T-cell (primary cell): ENCODE measurements at regions not wholly inside any gene's neighbourhood (a gene's known extent, or its start where the extent isn't known, plus 50 kb on each side); places are given as distances from the start of the nearest gene placed in this dataset.

ENCODE experiments used
- ATAC-seq, 4 experiments: fragments of 200-7000 bp in 3 of 4; fragments of 150-1000 bp in 1 of 4; cut with Tn5 transposase; replicated peaks in 1 of 4; 1 replicate in 3 of 4; 2 replicates in 1 of 4; pipeline ENCODE4 v1.10.0; 2021; ENCODE audit warnings: moderate library complexity in 3 of 4, mild to moderate bottlenecking in 2 of 4, moderate number of reproducible peaks in 1 of 4
- CTCF ChIA-PET, 2 donors: fragments of 300-600 bp; sonication (Branson Sonifier 250); formaldehyde crosslinking; loops; one replicate each; lab custom pipeline; 2022; ENCODE audit warnings: antibody characterized with exemption in 2 of 2; lab: Charles Lee
- POLR2A ChIA-PET, 2 donors: fragments of 300-600 bp; sonication (Branson Sonifier 250); formaldehyde crosslinking; loops; one replicate each; lab custom pipeline; 2022; ENCODE audit warnings: antibody characterized with exemption in 2 of 2; lab: Charles Lee
- DNase-seq, 35 experiments: peaks; one replicate each; pipeline versions ENCODE4 v3.0.0 to v3.0.0-alpha.2; 2013 to 2023
- H3K27ac ChIP-seq: one replicate; pipeline ENCODE4 v1.5.1; 2013; ENCODE audit warnings: low read length
- H3K27me3 ChIP-seq, 2 experiments: replicated peaks in 1 of 2; 1 replicate in 1 of 2; 2 replicates in 1 of 2; pipeline versions ENCODE4 v1.6.1 to v1.7.0; 2013; ENCODE audit warnings: low read length in 1 of 2, mixed read lengths in 1 of 2; ENCODE audit not compliant: control insufficient read depth in 2 of 2, insufficient read depth in 2 of 2; ENCODE audit errors: extremely low read depth in 1 of 2
- H3K36me3 ChIP-seq, 2 donors: 1 replicate in 1 of 2; 2 replicates in 1 of 2; pipeline versions ENCODE4 v1.6.1 to v1.7.0; 2013; ENCODE audit warnings: low read length in 1 of 2; ENCODE audit not compliant: control insufficient read depth in 2 of 2, insufficient read depth in 1 of 2; ENCODE audit errors: extremely low read depth in 1 of 2
- H3K4me1 ChIP-seq, 2 experiments: 1 replicate in 1 of 2; 2 replicates in 1 of 2; pipeline versions ENCODE4 v1.6.1 to v1.7.0; 2013; ENCODE audit warnings: low read length in 2 of 2, mixed read lengths in 1 of 2; ENCODE audit not compliant: insufficient read depth in 2 of 2, control insufficient read depth in 1 of 2; ENCODE audit errors: extremely low read depth in 1 of 2
- H3K4me3 ChIP-seq, 2 donors: 1 replicate in 1 of 2; 2 replicates in 1 of 2; pipeline versions ENCODE4 v1.5.1 to v1.7.0; 2013; ENCODE audit warnings: mild to moderate bottlenecking in 2 of 2, low read length in 1 of 2, moderate library complexity in 1 of 2; ENCODE audit not compliant: control insufficient read depth in 1 of 2; ENCODE audit errors: extremely low read depth in 1 of 2
- H3K9me3 ChIP-seq: 2 replicates; pipeline ENCODE4 v1.7.0; 2013
- H3K27ac Mint-ChIP-seq, 2 donors: one replicate each; pipeline ENCODE4 v1.8.0; 2020 to 2021; ENCODE audit warnings: mild to moderate bottlenecking in 2 of 2, mixed read lengths in 2 of 2
- H3K27me3 Mint-ChIP-seq, 2 donors: one replicate each; pipeline ENCODE4 v1.8.0; 2021 to 2022; ENCODE audit warnings: mixed read lengths in 2 of 2
- H3K36me3 Mint-ChIP-seq: one replicate; pipeline ENCODE4 v1.8.0; 2021; ENCODE audit warnings: mixed read lengths
- H3K4me1 Mint-ChIP-seq, 3 donors: one replicate each; pipeline ENCODE4 v1.8.0; 2020 to 2022; ENCODE audit warnings: mixed read lengths in 3 of 3, mild to moderate bottlenecking in 1 of 3
- H3K4me3 Mint-ChIP-seq, 3 donors: one replicate each; pipeline ENCODE4 v1.8.0; 2020 to 2022; ENCODE audit warnings: mild to moderate bottlenecking in 3 of 3, mixed read lengths in 3 of 3, moderate library complexity in 3 of 3
- H3K9me3 Mint-ChIP-seq, 3 donors: one replicate each; pipeline ENCODE4 v1.8.0; 2020 to 2022; ENCODE audit warnings: mixed read lengths in 3 of 3
- WGBS: methylation state at CpG from one replicate; pipeline ENCODE4 v1.1.5; 2013; ENCODE audit warnings: missing lambda C conversion rate; ENCODE audit not compliant: insufficient coverage; 5-methylcytosine and 5-hydroxymethylcytosine counted together

DNA sequence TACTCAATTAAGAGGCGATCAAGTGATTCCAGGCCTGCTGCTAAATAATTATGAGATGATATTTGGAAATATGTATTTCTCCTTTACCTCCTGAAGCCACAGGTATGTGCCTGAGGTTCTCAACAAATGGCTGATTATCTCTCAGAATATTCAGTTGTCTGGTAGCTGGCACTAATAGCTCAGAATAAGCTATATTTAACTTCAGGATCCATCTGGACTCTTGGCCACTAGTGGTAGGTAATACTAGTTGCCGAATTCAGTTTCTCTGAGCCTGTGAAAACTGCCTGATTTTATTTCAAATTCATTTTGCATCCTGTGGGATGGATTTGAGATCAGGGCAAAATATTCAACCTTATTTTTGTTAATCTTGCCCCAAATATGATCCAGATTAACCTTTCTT lies 499.0 kb downstream of the DIPK2A start:
- no peaks in the 10 kb centered on the region for H3K9me3 ChIP-seq
- Mint-ChIP-seq H3K4me3 (no peak overlapping the region), H3K36me3 (no peaks in the 10 kb centered on the region), H3K27me3 (no peaks in the 10 kb centered on the region), H3K9me3 (no peaks in the 10 kb centered on the region), H3K27ac (no peak overlapping the region), H3K4me1 (no peaks in the 10 kb centered on the region)
- no peak overlapping the region for H3K4me3 ChIP-seq
- H3K4me1 ChIP-seq = no peaks in the 10 kb centered on the region
- H3K36me3 ChIP-seq = no peaks in the 10 kb centered on the region
- DNase-seq (no peak), ATAC-seq (no peak)
- no CpG with 5 or more reads among the region's 2 CpGs for WGBS
- ChIA-PET POLR2A (no interaction called here), CTCF (no interaction called here)
- no peaks in the 10 kb centered on the region for H3K27me3 ChIP-seq
- H3K27ac ChIP-seq = no peak overlapping the region

DNA sequence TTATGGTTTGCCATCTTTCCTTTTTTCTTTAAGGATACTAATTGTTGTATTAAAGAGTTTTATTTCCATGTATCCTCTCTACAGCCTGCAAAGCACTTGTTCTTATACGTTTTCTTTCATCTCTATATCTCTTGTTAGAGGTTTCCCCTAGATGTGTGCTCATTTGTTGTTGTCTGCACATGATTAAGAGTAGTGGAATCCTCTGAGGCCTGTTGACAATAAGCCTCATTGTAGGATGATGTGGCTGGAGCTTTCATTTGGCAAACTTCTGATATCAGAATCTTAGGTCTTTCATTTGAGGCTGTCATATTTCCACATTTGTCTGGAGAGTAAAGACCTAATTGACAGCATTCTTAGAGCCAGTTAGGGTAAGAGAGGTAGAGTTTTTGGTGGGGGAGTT lies 506.0 kb downstream of the DIPK2A start:
- H3K27ac Mint-ChIP-seq = no peak overlapping the region
- no CpG with 5 or more reads among the region's 1 CpG for WGBS
- Histone ChIP-seq H3K27me3 (no peaks in the 10 kb centered on the region), H3K9me3 (no peaks in the 10 kb centered on the region), H3K4me1 (no peaks in the 10 kb centered on the region), H3K4me3 (no peak overlapping the region), H3K27ac (no peak overlapping the region), H3K36me3 (no peaks in the 10 kb centered on the region)
- ChIA-PET CTCF (no interaction called here), POLR2A (no interaction called here)
- H3K27me3 Mint-ChIP-seq = no peaks in the 10 kb centered on the region
- DNase-seq (no peak), ATAC-seq (no peak)
- peaks cover 0 to 2% (median 0%) of the 10 kb centered on the region in 3 donors for H3K9me3 Mint-ChIP-seq
- H3K4me1 Mint-ChIP-seq = no peaks in the 10 kb centered on the region
- no peaks in the 10 kb centered on the region for H3K36me3 Mint-ChIP-seq
- no peak overlapping the region for H3K4me3 Mint-ChIP-seq

- Mint-ChIP-seq H3K9me3 (peaks cover 0 to 2% (median 0%) of the 10 kb centered on the region in 3 donors), H3K27me3 (no peaks in the 10 kb centered on the region)
- no peak for ATAC-seq
These were observed 508.8 kb downstream of the DIPK2A start for GRCh38 chr3:144480416-144480919.

GRCh38 chr3:144482876-144483275 lies 511.3 kb downstream of the DIPK2A start:
- no peaks in the 10 kb centered on the region for H3K36me3 Mint-ChIP-seq
- Histone ChIP-seq H3K27ac (no peak overlapping the region), H3K27me3 (no peaks in the 10 kb centered on the region), H3K4me3 (no peak overlapping the region), H3K36me3 (no peaks in the 10 kb centered on the region), H3K9me3 (no peaks in the 10 kb centered on the region), H3K4me1 (no peaks in the 10 kb centered on the region)
- H3K27ac Mint-ChIP-seq = no peak overlapping the region
- DNase-seq (no peak), ATAC-seq (no peak)
- H3K4me3 Mint-ChIP-seq = no peak overlapping the region
- POLR2A ChIA-PET = no interaction called here
- H3K27me3 Mint-ChIP-seq = no peaks in the 10 kb centered on the region
- CTCF ChIA-PET = no interaction called here
- WGBS = no CpG with 5 or more reads among the region's 2 CpGs
- H3K4me1 Mint-ChIP-seq = no peaks in the 10 kb centered on the region
- H3K9me3 Mint-ChIP-seq = peaks cover 0 to 2% (median 0%) of the 10 kb centered on the region in 3 donors

More at GRCh38 chr3:144480416-144480919, 508.8 kb downstream of the DIPK2A start:
- Mint-ChIP-seq H3K4me1 (no peaks in the 10 kb centered on the region), H3K36me3 (no peaks in the 10 kb centered on the region), H3K4me3 (no peak overlapping the region), H3K27ac (no peak overlapping the region)
- Histone ChIP-seq H3K9me3 (no peaks in the 10 kb centered on the region), H3K4me1 (no peaks in the 10 kb centered on the region), H3K27ac (no peak overlapping the region), H3K36me3 (no peaks in the 10 kb centered on the region), H3K4me3 (no peak overlapping the region), H3K27me3 (no peaks in the 10 kb centered on the region)
- ChIA-PET POLR2A (interaction anchor here in 1 of 2 donors (0.5 kb wide), 1 partner anchor 19 kb away, joined by 3 read pairs; no protein-coding TSS in a partner anchor), CTCF (no interaction called here)
- no peak for DNase-seq

DNA sequence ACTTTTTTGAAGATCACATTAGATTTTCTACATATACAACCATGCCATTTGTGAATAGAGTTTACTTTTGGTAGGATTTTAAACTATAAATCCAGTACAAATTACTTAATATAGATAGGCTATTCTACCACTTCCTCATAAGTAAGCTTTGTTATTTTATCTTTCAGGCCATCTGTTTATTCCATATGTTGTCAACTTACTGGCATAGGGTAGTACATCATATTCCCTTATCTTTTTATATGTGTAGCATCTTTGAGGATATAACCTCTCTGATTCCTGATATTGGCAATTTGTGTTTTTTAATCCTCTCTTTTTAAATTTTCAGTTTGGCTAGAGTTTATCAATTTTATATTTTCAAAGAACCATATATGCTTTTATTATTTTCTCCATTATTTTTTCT lies 515.4 kb downstream of the DIPK2A start:
- H3K36me3 ChIP-seq = no peaks in the 10 kb centered on the region
- Mint-ChIP-seq H3K27me3 (peaks cover 0 to 4% of the 10 kb centered on the region in 2 donors), H3K4me3 (no peak overlapping the region), H3K9me3 (no peaks in the 10 kb centered on the region), H3K27ac (no peak overlapping the region), H3K4me1 (no peaks in the 10 kb centered on the region), H3K36me3 (no peaks in the 10 kb centered on the region)
- no peaks in the 10 kb centered on the region for H3K9me3 ChIP-seq
- H3K27ac ChIP-seq = no peak overlapping the region
- H3K4me3 ChIP-seq = no peak overlapping the region
- POLR2A ChIA-PET = no interaction called here
- no peaks in the 10 kb centered on the region for H3K4me1 ChIP-seq
- CTCF ChIA-PET = no interaction called here
- DNase-seq (no peak), ATAC-seq (no peak)
- peaks cover 0 to 4% of the 10 kb centered on the region in 2 experiments for H3K27me3 ChIP-seq

DNA sequence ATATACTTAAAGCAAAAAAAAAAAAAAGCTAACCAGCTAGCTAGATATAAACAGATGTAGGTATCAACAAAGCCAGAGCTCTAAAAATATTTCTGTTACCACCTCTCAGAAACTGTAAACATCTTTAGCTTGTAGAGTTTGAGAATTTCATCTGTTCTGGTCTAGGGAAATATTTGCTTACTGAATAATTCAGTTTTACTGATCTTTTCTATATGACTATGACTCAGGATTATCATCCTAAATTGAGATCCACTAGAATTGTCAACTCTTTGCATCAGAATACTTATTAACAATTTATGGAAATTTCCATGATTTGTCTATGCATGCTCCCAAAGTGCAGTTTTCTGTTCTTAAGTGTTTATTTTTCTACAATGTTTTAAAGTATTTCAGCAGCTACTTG lies 517.3 kb downstream of the DIPK2A start:
- no peak overlapping the region for H3K4me3 Mint-ChIP-seq
- no peak for DNase-seq
- POLR2A ChIA-PET = interaction anchor here in 1 of 2 donors (0.6 kb wide), 3 partner anchors 140 to 1152 kb away, joined by 3 to 5 read pairs (median 5); no protein-coding TSS in a partner anchor
- Histone ChIP-seq H3K4me3 (no peak overlapping the region), H3K9me3 (no peaks in the 10 kb centered on the region), H3K27ac (no peak overlapping the region), H3K4me1 (no peaks in the 10 kb centered on the region), H3K36me3 (no peaks in the 10 kb centered on the region), H3K27me3 (peaks cover 0 to 4% of the 10 kb centered on the region in 2 experiments)
- H3K9me3 Mint-ChIP-seq = no peaks in the 10 kb centered on the region
- H3K27ac Mint-ChIP-seq = no peak overlapping the region
- H3K36me3 Mint-ChIP-seq = no peaks in the 10 kb centered on the region
- no peaks in the 10 kb centered on the region for H3K4me1 Mint-ChIP-seq
- ATAC-seq = no peak
- peaks cover 0 to 4% of the 10 kb centered on the region in 2 donors for H3K27me3 Mint-ChIP-seq
- CTCF ChIA-PET = interaction anchor here in 1 of 2 donors (0.7 kb wide), 1 partner anchor 25 kb away, joined by 5 read pairs; no protein-coding TSS in a partner anchor

- no peaks in the 10 kb centered on the region for H3K9me3 ChIP-seq
These were observed 519.7 kb downstream of the DIPK2A start for GRCh38 chr3:144491333-144491732.

More at GRCh38 chr3:144491333-144491732, 519.7 kb downstream of the DIPK2A start:
- H3K36me3 Mint-ChIP-seq = no peaks in the 10 kb centered on the region
- no peak overlapping the region for H3K4me3 Mint-ChIP-seq
- no peaks in the 10 kb centered on the region for H3K4me1 Mint-ChIP-seq
- H3K27me3 Mint-ChIP-seq = peaks cover 0 to 4% of the 10 kb centered on the region in 2 donors
- peaks cover 0 to 4% of the 10 kb centered on the region in 2 experiments for H3K27me3 ChIP-seq
- ATAC-seq = no peak
- H3K27ac Mint-ChIP-seq = no peak overlapping the region
- ChIA-PET CTCF (no interaction called here), POLR2A (no interaction called here)
- no peak for DNase-seq
- no peak overlapping the region for H3K4me3 ChIP-seq
- no peaks in the 10 kb centered on the region for H3K9me3 Mint-ChIP-seq
- no peaks in the 10 kb centered on the region for H3K4me1 ChIP-seq
- no peak overlapping the region for H3K27ac ChIP-seq
- H3K36me3 ChIP-seq = no peaks in the 10 kb centered on the region
